ENCODE measurements at regions not wholly inside any gene's neighbourhood (a gene's known extent, or its start where the extent isn't known, plus 50 kb on each side); places are given as distances from the start of the nearest gene placed in this dataset.

DNA sequence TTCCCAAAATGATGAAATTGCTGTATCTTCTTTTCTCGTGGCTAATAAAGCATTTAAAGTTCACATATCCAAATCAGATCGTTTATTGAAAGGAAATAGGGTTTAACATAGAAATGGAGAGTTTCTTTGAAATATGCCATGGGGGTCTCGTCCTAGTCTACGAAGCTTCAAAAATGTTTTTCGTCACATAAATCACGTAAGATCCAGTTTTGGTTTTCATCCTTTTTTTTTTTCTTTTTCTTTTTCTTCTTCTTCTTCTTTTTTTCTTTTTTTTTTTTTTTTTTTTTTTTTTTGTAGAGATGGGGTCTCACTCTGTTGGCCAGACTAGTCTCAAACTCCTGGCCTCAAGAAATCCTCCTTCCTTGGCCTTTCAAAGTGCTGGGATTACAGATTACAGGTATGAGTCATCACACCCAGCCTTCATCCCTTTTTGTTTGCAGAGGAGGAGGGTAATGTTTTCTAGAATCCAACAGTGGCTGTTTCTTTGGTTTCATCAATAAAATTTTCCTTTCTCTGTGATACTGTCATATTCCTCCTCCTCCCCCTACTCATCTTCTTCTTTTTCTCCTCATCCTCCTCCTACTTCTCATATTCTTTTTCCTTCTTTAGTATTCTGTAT is 94.7 kb upstream of the LOC128125822 start:
- TF ChIP-seq, protein P1, sequence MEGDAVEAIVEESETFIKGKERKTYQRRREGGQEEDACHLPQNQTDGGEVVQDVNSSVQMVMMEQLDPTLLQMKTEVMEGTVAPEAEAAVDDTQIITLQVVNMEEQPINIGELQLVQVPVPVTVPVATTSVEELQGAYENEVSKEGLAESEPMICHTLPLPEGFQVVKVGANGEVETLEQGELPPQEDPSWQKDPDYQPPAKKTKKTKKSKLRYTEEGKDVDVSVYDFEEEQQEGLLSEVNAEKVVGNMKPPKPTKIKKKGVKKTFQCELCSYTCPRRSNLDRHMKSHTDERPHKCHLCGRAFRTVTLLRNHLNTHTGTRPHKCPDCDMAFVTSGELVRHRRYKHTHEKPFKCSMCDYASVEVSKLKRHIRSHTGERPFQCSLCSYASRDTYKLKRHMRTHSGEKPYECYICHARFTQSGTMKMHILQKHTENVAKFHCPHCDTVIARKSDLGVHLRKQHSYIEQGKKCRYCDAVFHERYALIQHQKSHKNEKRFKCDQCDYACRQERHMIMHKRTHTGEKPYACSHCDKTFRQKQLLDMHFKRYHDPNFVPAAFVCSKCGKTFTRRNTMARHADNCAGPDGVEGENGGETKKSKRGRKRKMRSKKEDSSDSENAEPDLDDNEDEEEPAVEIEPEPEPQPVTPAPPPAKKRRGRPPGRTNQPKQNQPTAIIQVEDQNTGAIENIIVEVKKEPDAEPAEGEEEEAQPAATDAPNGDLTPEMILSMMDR (IDR thresholded peaks at IDR 0.05) = no peak
- TF ChIP-seq ZFX (IDR thresholded peaks at IDR 0.05; ENCODE audit: borderline replicate concordance) = no peak
- no peak overlapping the region for H3K27ac ChIP-seq

DNA sequence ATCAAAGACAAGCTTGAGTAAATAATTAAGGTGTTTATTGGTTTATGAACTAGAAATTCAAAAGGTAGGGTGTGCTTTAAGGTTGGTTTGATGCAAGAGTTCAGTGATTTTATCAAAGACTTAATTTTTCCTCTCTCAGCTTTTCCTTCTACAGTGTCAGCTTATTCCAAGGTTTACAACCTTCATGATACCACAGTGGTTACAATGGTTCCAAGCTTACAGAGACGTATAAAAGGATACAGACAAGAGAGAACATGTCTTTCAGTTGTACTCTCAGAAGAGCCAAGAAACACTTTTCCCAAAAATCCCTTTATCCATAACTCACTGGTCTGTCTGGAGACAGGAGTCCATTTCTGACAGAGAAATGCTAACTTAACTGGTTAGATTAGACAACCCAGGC is 93.5 kb upstream of the LOC128125822 start:
- TF ChIP-seq ZFX (IDR thresholded peaks at IDR 0.05; ENCODE audit: borderline replicate concordance) = no peak
- TF ChIP-seq, protein P1 (IDR thresholded peaks at IDR 0.05) = no peak
- H3K27ac ChIP-seq = no peak overlapping the region

DNA sequence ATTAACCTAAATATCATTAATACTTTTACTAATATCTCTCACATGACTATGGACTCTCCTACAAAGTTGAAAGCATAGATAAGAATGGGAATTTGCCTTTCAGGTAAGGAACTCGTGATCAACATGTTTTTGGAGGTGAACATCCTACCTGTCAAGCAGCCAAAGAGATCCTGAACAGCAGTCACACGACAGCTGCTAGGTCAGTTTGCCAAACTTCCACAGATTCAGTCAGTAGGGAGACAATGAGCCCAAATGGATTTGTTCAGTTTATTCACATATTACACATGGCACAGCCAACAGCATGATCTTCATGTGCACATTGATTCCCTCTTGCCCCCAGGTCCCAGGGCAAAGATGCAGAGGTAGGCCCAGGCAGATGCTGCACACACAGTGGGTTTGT is 86.1 kb upstream of the LOC128125822 start:
- no peak for TF ChIP-seq ZFX (IDR thresholded peaks at IDR 0.05; ENCODE audit: borderline replicate concordance)
- TF ChIP-seq, protein P1 (IDR thresholded peaks at IDR 0.05) = no peak
- H3K27ac ChIP-seq = no peak overlapping the region

DNA sequence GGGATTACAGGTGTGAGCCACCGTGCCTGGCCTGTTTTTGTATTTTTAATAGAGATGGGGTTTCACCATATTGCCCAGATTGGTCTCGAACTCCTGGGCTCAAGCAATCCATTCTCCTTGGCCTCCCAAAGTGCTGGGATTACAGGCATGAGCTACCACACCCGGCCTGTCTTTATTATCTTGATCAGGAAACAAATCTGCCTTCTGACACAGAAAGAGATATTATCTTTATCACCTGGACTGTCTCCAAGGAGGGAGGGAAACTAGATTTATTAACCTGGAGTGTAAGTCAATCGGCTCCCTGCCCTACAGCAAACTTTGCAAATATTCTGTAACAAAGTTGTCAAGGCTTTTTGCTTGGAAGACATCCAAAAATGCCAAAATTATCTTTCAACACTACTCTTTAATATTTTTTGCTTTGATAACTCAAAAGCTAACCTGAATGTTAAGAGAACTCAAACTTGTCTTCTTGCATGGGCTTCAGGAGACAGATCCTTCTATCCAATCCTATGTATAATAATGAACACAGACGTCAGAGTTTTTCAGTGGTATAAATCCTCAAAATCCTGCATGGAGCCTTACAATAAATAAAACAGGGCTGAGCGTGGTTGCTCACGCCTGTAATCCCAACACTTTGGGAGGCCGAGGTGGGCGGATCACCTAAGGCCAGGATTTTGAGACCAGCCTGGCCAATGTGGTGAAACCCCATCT is 85.0 kb upstream of the LOC128125822 start:
- TF ChIP-seq, protein P1 (IDR thresholded peaks at IDR 0.05) = no peak
- TF ChIP-seq ZFX (IDR thresholded peaks at IDR 0.05; ENCODE audit: borderline replicate concordance) = no peak
- peak overlapping the region; percentile 61 for H3K27ac ChIP-seq

DNA sequence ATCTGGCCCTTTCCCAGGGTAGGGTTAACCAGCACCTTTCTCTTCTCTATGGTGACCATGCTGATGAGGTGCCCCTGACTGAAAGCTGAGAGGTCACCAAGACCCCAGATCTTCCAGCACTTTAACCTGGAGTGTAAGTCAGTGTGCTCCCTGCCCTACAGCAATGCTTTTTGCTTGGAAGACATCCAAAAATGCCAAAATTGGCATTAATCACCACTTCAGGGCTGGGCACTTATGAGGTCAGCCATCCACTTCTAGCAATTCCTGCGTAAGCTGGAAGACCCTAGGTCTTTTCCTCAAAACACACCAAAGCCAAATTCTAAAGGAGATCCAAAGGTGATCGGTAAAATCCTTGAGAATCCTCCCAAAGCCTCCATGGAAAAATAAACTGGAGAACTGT is 81.2 kb upstream of the LOC128125822 start:
- peak overlapping the region; percentile 58; the same call in 1 of the 2 replicates for H3K27ac ChIP-seq
- TF ChIP-seq ZFX (IDR thresholded peaks at IDR 0.05; ENCODE audit: borderline replicate concordance) = no peak
- TF ChIP-seq, protein P1 (IDR thresholded peaks at IDR 0.05) = no peak

DNA sequence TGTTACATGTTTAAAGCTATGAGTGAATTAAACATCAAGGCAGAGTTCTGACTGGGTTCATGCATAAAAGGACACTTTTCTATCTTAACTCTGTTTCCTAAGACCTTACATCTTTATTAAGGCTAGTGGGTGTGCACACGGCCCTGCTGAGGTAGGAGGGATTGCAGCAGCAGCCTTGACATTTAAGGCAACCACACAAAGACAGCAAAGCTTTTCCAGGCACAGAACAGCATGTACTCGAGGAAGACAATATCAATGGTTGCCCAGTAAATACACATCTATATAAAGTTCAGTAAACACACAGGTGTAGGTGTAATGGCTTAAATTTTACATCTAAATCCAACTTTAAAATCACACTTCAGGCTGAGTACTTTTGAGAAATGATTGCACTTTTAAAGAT is 79.8 kb upstream of the LOC128125822 start:
- peak overlapping the region; percentile 58 for H3K27ac ChIP-seq
- TF ChIP-seq ZFX (IDR thresholded peaks at IDR 0.05; ENCODE audit: borderline replicate concordance) = no peak
- TF ChIP-seq, protein P1 (IDR thresholded peaks at IDR 0.05) = no peak

DNA sequence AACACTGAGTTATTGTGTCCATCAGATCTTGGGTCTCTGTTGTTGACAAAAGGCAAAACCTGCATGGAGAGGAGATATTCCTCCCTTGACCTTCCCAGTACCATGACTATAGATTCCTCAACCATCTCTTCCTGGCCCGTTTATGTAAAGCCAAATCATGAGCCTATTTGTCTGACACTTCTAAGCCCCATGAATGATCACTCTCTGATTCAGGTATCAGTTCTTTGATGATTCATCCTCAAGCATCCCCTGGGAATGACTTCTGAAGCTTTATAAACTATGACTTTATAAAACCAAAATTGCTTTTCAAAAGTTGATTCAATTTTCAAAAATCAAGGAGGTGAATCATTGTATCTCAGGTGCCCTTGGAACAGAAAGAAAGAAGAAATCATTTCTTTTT is 78.7 kb upstream of the LOC128125822 start:
- no peak overlapping the region for H3K27ac ChIP-seq
- TF ChIP-seq, protein P1 (IDR thresholded peaks at IDR 0.05) = no peak
- TF ChIP-seq ZFX (IDR thresholded peaks at IDR 0.05; ENCODE audit: borderline replicate concordance) = no peak
